HG02678 (cell line): ENCODE measurements at regions not wholly inside any gene's neighbourhood (a gene's known extent, or its start where the extent isn't known, plus 50 kb on each side); places are given as distances from the start of the nearest gene placed in this dataset.
A peak's percentile ranks its signal among the peaks of the same experiment; 100 is the strongest.
"Not testable (repeated sequence)": the region's sequence is repeated elsewhere in the genome, so short reads cannot be mapped to it uniquely, and the experiment has no call there.

ENCODE experiments used
- ATAC-seq: cut with Tn5 transposase; IDR thresholded peaks from one replicate; pipeline ENCODE4 v1.9.1; 2021; ENCODE audit warnings: mild to moderate bottlenecking, moderate library complexity; ENCODE audit not compliant: unreplicated experiment

GRCh38 chr6:128600397-128600951, 80.1 kb upstream of the PTPRK start:
- ATAC-seq = peak; percentile 62

DNA sequence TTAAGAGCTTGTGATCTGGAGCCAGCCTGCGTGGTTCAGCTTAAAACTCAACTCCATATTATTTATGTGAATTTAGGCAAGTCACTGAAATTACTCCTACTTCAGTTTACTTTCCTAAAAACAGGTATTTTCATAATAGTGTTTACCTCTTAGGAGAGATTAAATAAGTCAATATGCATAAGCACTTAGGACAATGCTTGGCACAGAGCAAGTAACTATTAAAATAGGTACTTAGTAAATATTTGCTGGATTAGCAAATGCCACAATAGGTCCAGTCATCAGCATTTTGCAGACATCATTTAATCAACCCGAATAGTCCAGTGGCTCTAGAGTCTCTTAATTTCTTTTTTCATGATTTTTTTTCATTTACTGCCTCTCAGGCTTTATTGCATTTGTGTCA, 78.6 kb upstream of the PTPRK start:
- ATAC-seq = no peak

- ATAC-seq = peak; percentile 39
These were observed 78.2 kb upstream of the PTPRK start for GRCh38 chr6:128598571-128598970.

GRCh38 chr6:128597956-128598355, 77.6 kb upstream of the PTPRK start:
- ATAC-seq = no peak

GRCh38 chr6:128597004-128597403, 76.6 kb upstream of the PTPRK start:
- ATAC-seq = no peak

- no peak for ATAC-seq
These were observed 75.1 kb upstream of the PTPRK start for GRCh38 chr6:128595544-128595943.

DNA sequence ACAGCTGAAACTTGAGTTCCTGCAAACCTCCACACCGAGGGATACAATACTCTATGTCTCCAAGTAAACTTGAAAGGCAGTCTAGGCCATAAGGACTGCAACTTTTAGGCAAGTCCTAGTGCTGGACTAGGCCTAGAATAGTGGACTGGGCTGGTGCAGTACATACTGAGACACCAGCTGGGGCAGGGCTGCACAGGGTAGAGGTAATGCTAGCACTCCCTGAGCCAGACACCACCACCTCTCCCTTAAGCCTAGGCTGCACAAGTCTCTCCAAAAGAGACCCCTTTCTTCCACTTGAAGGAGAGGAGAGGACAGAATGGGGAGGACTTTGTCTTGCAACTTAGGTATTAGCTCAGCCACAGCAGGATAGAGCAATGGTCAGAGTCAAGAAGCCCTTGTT, 65.7 kb upstream of the PTPRK start:
- no peak for ATAC-seq

DNA sequence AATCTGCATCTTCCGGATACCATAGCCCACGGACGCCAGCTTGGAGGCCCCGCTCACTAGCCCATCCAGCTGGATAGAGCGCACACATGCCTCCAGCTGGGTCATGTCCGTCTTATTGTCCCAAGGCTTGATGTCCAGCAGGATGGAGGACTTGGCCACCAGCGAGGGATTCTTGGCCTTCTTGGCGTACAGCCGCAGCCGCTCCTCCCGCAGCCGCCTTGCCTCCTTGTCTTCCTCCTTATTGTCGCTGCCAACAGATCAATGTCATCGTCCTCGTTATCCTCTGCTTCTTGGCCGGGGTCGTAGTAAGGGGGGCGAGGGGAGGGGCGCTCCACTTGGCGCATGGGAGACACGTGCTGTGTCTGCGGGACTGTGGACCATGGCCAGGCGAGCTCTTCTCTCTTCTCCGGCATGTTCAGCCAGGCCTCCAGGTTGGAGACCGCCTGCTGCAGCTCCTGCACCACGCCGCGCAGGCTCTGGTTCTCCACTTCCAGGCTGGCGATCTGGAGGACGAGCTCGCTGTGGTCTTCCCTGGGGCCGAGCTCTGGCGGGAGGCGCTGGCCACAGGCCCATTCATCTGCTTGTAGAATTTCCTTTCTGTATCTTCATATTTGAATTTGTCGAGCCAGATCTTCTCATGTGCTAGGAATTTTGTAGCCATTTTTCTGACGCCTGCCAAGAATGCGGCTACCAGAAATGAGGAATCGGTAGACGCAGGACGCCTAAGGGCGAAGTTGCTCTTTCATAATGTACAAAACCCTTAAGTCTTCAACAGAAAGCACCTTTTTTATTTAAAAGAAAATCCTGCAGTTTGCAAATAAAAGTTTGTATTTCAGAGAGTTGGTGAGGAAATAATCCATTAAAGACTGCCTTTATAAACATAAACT, 60.1 kb upstream of the PTPRK start:
- no peak for ATAC-seq

GRCh38 chr6:128575254-128575653, 54.9 kb upstream of the PTPRK start:
- ATAC-seq = not testable (repeated sequence)

GRCh38 chr6:128574402-128574801, 54.0 kb upstream of the PTPRK start:
- peak; percentile 55 for ATAC-seq

GRCh38 chr6:128573036-128573435, 52.6 kb upstream of the PTPRK start:
- no peak for ATAC-seq

- no peak for ATAC-seq
These were observed 51.9 kb upstream of the PTPRK start for GRCh38 chr6:128572294-128572693.

- no peak for ATAC-seq
These were observed 50.3 kb upstream of the PTPRK start for GRCh38 chr6:128570680-128571063.

- ATAC-seq = no peak
These were observed 49.6 kb upstream of the PTPRK start for GRCh38 chr6:128569732-128570679.
